MCF 10A (cell line): ENCODE measurements at regions not wholly inside any gene's neighbourhood (a gene's known extent, or its start where the extent isn't known, plus 50 kb on each side); places are given as distances from the start of the nearest gene placed in this dataset.
A peak's percentile ranks its signal among the peaks of the same experiment; 100 is the strongest.

Experiments used
- BruUV-seq: library from RNA; stranded (reverse); fragments of 400-500 nt; replicated peaks from 2 replicates; lab custom pipeline; 2021; lab: Mats Ljungman, UMichigan
- CTCF ChIA-PET: fragments of 300-600 bp; sonication (Branson Sonifier 250); formaldehyde crosslinking; extraction: SDS; loops from one replicate; lab custom pipeline; 2021; ENCODE audit warnings: antibody characterized with exemption, inconsistent platforms; lab: Yijun Ruan, JAX
- POLR2A ChIA-PET: fragments of 300-600, 350-650 bp; sonication (Branson Sonifier 250); formaldehyde crosslinking; extraction: SDS; loops from one replicate; lab custom pipeline; 2020; ENCODE audit warnings: antibody characterized with exemption, inconsistent platforms; lab: Yijun Ruan, JAX
- DNase-seq: peaks from one replicate; pipeline ENCODE4 v3.0.0-alpha.2; 2018; ENCODE audit not compliant: unreplicated experiment
- H3K27ac Mint-ChIP-seq: one replicate; pipeline ENCODE4 v1.8.0; 2022; ENCODE audit warnings: mild to moderate bottlenecking, low read depth, mixed read lengths; ENCODE audit not compliant: unreplicated experiment
- H3K27me3 Mint-ChIP-seq: one replicate; pipeline ENCODE4 v1.8.0; 2022; ENCODE audit warnings: mixed read lengths; ENCODE audit not compliant: insufficient read depth, unreplicated experiment
- H3K36me3 Mint-ChIP-seq: one replicate; pipeline ENCODE4 v1.8.0; 2022; ENCODE audit warnings: mild to moderate bottlenecking, moderate library complexity, mixed read lengths; ENCODE audit not compliant: insufficient read depth, unreplicated experiment
- H3K4me1 Mint-ChIP-seq: one replicate; pipeline ENCODE4 v1.8.0; 2022; ENCODE audit warnings: mixed read lengths; ENCODE audit not compliant: insufficient read depth, unreplicated experiment
- H3K4me3 Mint-ChIP-seq: one replicate; pipeline ENCODE4 v1.8.0; 2022; ENCODE audit warnings: mild to moderate bottlenecking, moderate library complexity, mixed read lengths; ENCODE audit not compliant: unreplicated experiment
- H3K9me3 Mint-ChIP-seq: one replicate; pipeline ENCODE4 v1.8.0; 2022; ENCODE audit warnings: mixed read lengths; ENCODE audit not compliant: unreplicated experiment
- intact Hi-C: fragments of 100-400 bp; cut with micrococcal nuclease; formaldehyde crosslinking; loops from 2 replicates; pipeline ENCODE4 v1.14.1; 2022
- TF ChIP-seq, protein P1 (sequence below): fragments of 200-600 bp; IDR thresholded peaks from one replicate; pipeline ENCODE4 v1.8.0; 2022; ENCODE audit warnings: antibody characterized with exemption, mild to moderate bottlenecking; ENCODE audit not compliant: unreplicated experiment

DNA sequence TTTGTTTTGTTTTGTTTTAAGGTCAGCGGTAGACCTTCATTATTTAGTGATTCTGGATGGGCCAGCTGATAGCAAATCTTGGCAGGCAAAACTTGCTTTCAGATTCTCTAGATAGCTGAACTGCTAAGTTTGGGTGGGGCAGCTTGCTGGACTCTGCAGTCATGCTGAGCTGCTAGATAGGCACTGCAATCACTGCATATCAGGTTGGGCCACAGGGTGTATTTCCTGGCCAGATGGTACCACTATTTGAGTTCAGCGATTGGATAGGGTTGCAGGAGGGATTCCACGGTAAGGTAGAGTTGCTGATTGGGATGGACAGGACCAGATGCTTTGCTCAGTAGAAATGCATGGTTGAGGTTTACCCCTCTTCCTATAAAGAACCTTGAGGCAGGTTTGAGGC lies 579.3 kb upstream of the ADGRL4 start:
- ChIA-PET POLR2A (interaction anchor here (0.7 to 1.0 kb wide), 2 partner anchors 8 to 12 kb away, joined by 3 to 5 read pairs; no protein-coding TSS in a partner anchor), CTCF (interaction anchor here (0.7 kb wide), 1 partner anchor 517 kb away, joined by 3 read pairs; no protein-coding TSS in a partner anchor)
- H3K4me1 Mint-ChIP-seq: peaks cover 5% of the 10 kb centered on the region
- H3K36me3 Mint-ChIP-seq: no peaks in the 10 kb centered on the region
- H3K27me3 Mint-ChIP-seq: no peaks in the 10 kb centered on the region
- DNase-seq: no peak
- BruUV-seq: no TSS peak
- no peak overlapping the region for H3K4me3 Mint-ChIP-seq
- intact Hi-C loops: no loop called here
- H3K27ac Mint-ChIP-seq: no peak overlapping the region
- TF ChIP-seq, protein P1, sequence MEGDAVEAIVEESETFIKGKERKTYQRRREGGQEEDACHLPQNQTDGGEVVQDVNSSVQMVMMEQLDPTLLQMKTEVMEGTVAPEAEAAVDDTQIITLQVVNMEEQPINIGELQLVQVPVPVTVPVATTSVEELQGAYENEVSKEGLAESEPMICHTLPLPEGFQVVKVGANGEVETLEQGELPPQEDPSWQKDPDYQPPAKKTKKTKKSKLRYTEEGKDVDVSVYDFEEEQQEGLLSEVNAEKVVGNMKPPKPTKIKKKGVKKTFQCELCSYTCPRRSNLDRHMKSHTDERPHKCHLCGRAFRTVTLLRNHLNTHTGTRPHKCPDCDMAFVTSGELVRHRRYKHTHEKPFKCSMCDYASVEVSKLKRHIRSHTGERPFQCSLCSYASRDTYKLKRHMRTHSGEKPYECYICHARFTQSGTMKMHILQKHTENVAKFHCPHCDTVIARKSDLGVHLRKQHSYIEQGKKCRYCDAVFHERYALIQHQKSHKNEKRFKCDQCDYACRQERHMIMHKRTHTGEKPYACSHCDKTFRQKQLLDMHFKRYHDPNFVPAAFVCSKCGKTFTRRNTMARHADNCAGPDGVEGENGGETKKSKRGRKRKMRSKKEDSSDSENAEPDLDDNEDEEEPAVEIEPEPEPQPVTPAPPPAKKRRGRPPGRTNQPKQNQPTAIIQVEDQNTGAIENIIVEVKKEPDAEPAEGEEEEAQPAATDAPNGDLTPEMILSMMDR: no peak
- H3K9me3 Mint-ChIP-seq: peaks cover 7% of the 10 kb centered on the region

DNA sequence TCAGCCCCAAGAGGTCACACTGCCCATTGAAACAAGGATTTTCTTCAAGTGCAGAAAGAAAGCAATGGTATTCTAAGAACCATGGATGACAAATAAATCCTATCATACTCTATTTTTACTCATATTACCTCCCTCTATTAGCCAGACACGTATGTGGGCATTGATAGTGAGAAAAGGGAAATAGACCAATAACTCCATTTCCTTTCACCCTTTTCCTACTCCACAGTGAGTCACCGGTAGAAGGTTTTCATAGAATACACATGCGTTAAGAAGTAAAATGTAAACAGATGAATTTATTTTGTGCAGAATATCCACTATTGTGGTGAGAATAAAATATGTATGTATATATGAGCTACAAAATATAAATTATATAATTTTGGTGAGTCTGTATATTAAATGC lies 568.9 kb upstream of the ADGRL4 start:
- intact Hi-C loops: no loop called here
- no peaks in the 10 kb centered on the region for H3K36me3 Mint-ChIP-seq
- POLR2A ChIA-PET: no interaction called here

DNA sequence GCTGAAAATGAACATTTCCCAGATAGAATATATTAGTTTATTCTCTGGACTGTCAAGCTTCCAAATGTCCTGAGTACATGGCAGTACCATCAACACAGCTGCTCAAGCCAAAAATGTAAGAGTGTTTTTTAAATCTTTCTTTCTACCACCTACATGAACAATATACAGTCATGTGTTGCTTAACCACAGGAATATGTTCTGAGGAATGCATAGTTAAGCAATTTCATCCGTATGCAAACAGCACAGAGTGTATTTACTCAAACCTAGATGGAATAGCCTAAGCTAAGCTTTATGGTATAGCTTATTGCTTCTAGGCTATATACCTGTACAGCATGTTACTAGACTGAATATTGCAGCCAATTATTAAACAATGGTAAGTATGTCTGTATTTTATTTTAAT lies 561.9 kb upstream of the ADGRL4 start:
- CTCF ChIA-PET: interaction anchor here (0.6 to 0.9 kb wide), 2 partner anchors 11 to 609 kb away, joined by 3 to 4 read pairs; no protein-coding TSS in a partner anchor
- no peaks in the 10 kb centered on the region for H3K9me3 Mint-ChIP-seq
- H3K36me3 Mint-ChIP-seq: no peaks in the 10 kb centered on the region
- intact Hi-C loops: no loop called here
- H3K4me3 Mint-ChIP-seq: no peak overlapping the region
- H3K4me1 Mint-ChIP-seq: peaks cover 10% of the 10 kb centered on the region
- no peaks in the 10 kb centered on the region for H3K27me3 Mint-ChIP-seq
- POLR2A ChIA-PET: interaction anchor here (0.6 kb wide), 1 partner anchor 933 kb away, joined by 3 read pairs; no protein-coding TSS in a partner anchor
- TF ChIP-seq, protein P1: no peak
- BruUV-seq: no TSS peak
- DNase-seq: peak; percentile 63
- H3K27ac Mint-ChIP-seq: peak overlapping the region; percentile 90

More for the DNA sequence above, 568.9 kb upstream of the ADGRL4 start:
- Mint-ChIP-seq H3K4me3 (no peak overlapping the region), H3K4me1 (no peaks in the 10 kb centered on the region), H3K9me3 (no peaks in the 10 kb centered on the region), H3K27ac (no peak overlapping the region), H3K27me3 (no peaks in the 10 kb centered on the region)
- no peak for DNase-seq
- TF ChIP-seq, protein P1: no peak
- BruUV-seq: no TSS peak
- CTCF ChIA-PET: no interaction called here

DNA sequence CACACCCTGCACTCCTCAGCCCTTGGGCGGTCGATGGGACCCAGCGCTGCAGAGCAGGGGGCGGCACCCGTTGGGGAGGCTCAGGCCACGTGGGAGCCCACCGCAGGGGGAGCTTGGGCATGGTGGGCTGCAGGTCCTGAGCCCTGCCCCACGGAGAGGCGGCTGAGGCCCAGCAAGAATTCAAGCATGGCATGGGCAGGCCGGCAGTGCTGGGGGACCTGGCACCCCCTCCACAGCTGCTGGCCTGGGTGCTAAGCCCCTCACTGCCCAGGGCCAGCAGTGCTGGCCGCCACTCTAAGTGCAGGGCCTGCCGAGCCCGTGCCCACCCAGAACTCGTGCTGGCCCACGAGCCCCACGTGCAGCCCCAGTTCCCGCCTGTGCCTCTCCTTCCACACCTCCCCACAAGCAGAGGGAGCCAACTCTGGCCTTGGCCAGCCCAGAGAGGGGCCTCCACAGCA lies 555.0 kb upstream of the ADGRL4 start:
- Mint-ChIP-seq H3K36me3 (no peaks in the 10 kb centered on the region), H3K4me1 (no peaks in the 10 kb centered on the region), H3K27me3 (no peaks in the 10 kb centered on the region), H3K9me3 (peaks cover 8% of the 10 kb centered on the region), H3K27ac (no peak overlapping the region), H3K4me3 (no peak overlapping the region)
- DNase-seq: no peak
- intact Hi-C loops: no loop called here
- no TSS peak for BruUV-seq
- TF ChIP-seq, protein P1: no peak
- POLR2A ChIA-PET: no interaction called here
- CTCF ChIA-PET: no interaction called here
